Stimulated activated CD8-positive, alpha-beta memory T cell treated with anti-CD3 and anti-CD28 coated beads, Interleukin-7, amount 100 ng/mL, for 48 hours (primary cell): ENCODE measurements at regions not wholly inside any gene's neighbourhood (a gene's known extent, or its start where the extent isn't known, plus 50 kb on each side); places are given as distances from the start of the nearest gene placed in this dataset.

Experiments used
- DNase-seq, 2 donors: peaks; one replicate each; pipeline ENCODE4 v3.0.0-alpha.2; 2020; ENCODE audit warnings: low read depth in 1 of 2; ENCODE audit errors: extremely low read depth in 1 of 2

- DNase-seq: no peak
These were observed 211.4 kb downstream of the GRIN2B start for GRCh38 chr12:13769966-13770365.

- no peak for DNase-seq
These were observed 212.1 kb downstream of the GRIN2B start for GRCh38 chr12:13769273-13769672.

- no peak for DNase-seq
These were observed 216.7 kb downstream of the GRIN2B start for GRCh38 chr12:13764748-13765147.

- DNase-seq: no peak
These were observed 232.0 kb downstream of the GRIN2B start for GRCh38 chr12:13749389-13749788.

- no peak for DNase-seq
These were observed 236.1 kb downstream of the GRIN2B start for GRCh38 chr12:13745111-13745860.

- no peak for DNase-seq
These were observed 236.8 kb downstream of the GRIN2B start for GRCh38 chr12:13744561-13744960.

GRCh38 chr12:13740149-13740545 lies 241.3 kb downstream of the GRIN2B start:
- DNase-seq: no peak

GRCh38 chr12:13735734-13736133 lies 245.7 kb downstream of the GRIN2B start:
- no peak for DNase-seq

- no peak for DNase-seq
These were observed 246.7 kb downstream of the GRIN2B start for GRCh38 chr12:13734584-13735152.

- no peak for DNase-seq
These were observed 253.7 kb downstream of the GRIN2B start for GRCh38 chr12:13727707-13728195.

- no peak for DNase-seq
These were observed 256.4 kb downstream of the GRIN2B start for GRCh38 chr12:13725049-13725448.

- DNase-seq: no peak
These were observed 257.3 kb downstream of the GRIN2B start for GRCh38 chr12:13724136-13724535.

GRCh38 chr12:13719986-13720385 lies 261.4 kb downstream of the GRIN2B start:
- no peak for DNase-seq

- no peak for DNase-seq
These were observed 263.1 kb downstream of the GRIN2B start for GRCh38 chr12:13718271-13718670.

- no peak for DNase-seq
These were observed 265.3 kb downstream of the GRIN2B start for GRCh38 chr12:13716119-13716518.

- no peak for DNase-seq
These were observed 267.6 kb downstream of the GRIN2B start for GRCh38 chr12:13713556-13714410.

GRCh38 chr12:13707829-13708228 lies 273.6 kb downstream of the GRIN2B start:
- DNase-seq: no peak

GRCh38 chr12:13702381-13702780 lies 279.0 kb downstream of the GRIN2B start:
- DNase-seq: no peak

GRCh38 chr12:13701502-13701901 lies 279.9 kb downstream of the GRIN2B start:
- no peak for DNase-seq

- DNase-seq: no peak
These were observed 283.4 kb downstream of the GRIN2B start for GRCh38 chr12:13697973-13698372.

GRCh38 chr12:13695781-13696180 lies 285.6 kb downstream of the GRIN2B start:
- DNase-seq: no peak

- DNase-seq: no peak
These were observed 289.1 kb downstream of the GRIN2B start for GRCh38 chr12:13692332-13692731.
